Left ventricle myocardium superior (tissue), 1 donor: ENCODE measurements at regions not wholly inside any gene's neighbourhood (a gene's known extent, or its start where the extent isn't known, plus 50 kb on each side); places are given as distances from the start of the nearest gene placed in this dataset.
"Not testable (repeated sequence)": the region's sequence is repeated elsewhere in the genome, so short reads cannot be mapped to it uniquely, and the experiment has no call there.

Experiments
- ATAC-seq: fragments of 200-7000 bp; cut with Tn5 transposase; one replicate; pipeline ENCODE4 v1.9.1; 2020; ENCODE audit warnings: mild to moderate bottlenecking, moderate library complexity
- DNase-seq: peaks from one replicate; pipeline ENCODE4 v3.0.0-alpha.2; 2020
- intact Hi-C: fragments of 100-400 bp; cut with micrococcal nuclease; formaldehyde crosslinking; loops from one replicate; pipeline ENCODE4 v1.11.0; 2022
- donor health status: DM: no; HTN: yes; CAD: no; lungs with severe emphysema.

DNA sequence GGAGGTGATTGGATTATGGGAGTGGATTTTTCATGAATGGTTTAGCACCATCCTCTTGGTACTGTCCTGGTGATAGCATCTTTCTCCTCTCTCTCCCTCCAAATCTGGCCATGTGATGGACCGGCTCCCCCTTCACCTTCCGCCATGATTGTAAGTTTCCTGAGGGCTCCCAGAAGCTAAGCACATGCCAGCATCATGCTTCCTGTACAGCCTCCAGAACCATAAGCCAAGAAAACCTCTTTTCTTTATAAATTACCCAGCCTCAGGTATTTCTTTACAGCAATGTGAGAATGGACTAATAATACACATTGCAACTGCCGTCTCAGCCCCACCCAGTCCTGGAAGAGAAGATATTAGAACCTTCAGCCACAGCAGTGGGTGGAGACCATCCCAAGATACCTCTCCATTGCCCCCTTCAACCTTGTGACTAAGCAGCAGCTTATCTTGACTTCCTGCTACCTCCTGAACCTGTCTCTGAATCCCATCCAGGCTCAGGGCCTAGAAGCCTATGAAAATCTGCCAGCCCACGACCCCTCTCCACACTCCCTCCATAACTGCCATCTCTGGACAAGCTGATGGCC is 81.8 kb upstream of the AGAP1 start:
- intact Hi-C loops = no loop called here
- ATAC-seq = no peak
- DNase-seq = no peak

DNA sequence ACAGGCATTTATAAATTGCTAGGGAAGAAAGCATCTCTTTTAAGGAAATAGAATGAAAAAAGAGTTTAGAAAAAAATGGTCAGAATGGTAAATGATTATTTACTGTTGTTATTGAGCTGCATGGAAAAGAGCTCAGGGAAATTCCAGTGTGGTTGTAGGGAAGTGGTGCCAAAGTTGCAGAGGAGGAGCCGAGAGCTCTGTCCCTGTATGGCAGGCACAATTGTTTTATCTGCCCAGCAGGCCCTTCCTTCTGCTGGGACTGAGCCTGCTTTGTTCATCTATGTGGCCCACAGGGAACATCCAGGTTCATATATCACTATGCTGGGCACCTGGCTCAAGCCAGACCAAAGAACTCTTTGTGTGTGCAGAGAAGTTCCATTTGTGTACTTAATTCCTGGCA is 80.8 kb upstream of the AGAP1 start:
- peak; percentile 70 for ATAC-seq

DNA sequence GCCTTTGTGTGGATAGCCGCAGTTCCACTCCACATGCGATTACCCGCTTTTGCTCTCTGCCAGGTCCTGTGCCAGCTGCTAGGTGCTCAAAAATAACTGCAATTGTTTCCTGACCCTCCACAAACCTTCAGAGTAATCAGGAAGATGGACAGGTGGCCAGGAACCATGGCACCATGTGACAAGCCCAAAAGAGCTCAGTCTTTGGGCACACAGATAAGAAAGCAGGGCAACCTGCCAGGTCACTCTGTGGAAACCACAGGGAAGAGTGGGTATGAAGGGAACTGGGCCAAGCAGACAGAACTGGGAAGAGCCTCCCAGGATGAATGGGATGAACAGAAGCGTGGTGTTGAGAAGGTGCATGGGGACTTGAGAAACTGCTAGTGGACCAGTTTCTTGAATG is 79.4 kb upstream of the AGAP1 start:
- ATAC-seq (peak; percentile 93), DNase-seq (peak; percentile 83)
- intact Hi-C loops = no loop called here

More for the DNA sequence above, 80.8 kb upstream of the AGAP1 start:
- no peak for DNase-seq
- intact Hi-C loops = no loop called here

DNA sequence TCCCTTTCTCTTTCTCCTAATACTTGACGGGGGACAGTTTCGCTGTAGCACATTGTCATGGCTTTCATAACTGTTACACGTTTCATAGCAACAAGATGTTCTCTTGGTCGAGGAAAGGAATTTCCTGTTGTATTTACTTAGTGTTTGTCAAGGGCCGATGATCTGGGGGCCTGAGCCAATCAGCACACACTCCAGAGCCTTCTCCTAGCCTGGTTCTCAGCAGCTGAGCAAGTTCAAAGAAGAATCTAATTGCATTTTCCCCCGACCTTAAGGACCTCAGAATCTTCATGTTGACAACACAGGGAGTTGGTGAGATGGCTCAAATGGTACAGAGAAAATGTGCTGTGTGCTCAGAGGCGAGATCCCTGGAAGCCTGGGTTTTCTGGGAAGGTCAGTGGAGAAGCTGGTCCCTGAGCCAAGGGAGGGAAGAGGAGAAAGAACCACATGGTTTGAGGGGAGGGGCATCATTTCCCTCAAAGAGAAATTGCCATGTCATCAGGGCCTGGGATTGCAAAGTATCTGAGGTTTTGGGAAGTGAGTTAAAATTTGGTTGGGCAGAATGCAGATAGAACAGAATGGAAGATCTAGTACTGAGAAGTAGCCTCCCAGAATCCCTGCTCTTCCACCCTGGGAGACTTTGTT is 76.9 kb upstream of the AGAP1 start:
- ATAC-seq = no peak
- intact Hi-C loops = no loop called here
- DNase-seq = no peak

DNA sequence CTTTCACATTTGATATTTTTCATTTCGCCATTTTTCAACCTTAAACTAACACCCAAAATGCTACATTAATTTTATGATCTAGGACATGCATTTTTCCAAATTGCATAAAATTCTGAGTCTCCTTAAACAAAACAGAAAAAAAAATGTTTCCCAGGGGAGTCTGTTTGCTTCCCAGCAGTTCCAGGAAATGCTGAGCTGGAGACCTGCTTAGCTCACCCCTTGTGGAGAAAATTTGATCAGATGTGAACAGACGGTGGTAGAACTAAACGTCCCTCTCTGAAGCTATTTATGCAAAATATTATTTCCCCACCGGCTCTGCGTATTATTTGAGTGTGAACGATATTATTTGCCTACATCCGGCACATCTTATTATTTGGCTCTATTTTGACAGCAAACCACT is 74.9 kb upstream of the AGAP1 start:
- DNase-seq (no peak), ATAC-seq (no peak)
- intact Hi-C loops = no loop called here

DNA sequence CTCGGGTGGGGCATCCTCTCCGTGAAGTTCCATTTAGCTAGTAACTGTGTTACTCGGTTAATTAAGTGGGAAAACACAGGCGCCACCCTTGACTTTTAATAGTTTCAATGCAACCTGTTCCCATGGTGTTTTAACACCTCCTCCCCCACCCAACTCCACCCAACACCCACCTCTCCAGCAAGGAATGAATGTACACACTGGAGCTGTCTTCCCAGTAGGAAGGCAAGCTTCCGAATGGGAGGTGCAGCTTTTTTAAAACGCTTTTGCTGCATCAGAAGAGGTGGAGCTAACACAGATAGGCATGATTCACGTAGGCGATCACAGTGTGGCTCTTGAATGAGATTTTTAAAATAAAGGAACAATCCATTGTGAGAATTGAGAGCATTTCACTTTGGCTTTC is 73.8 kb upstream of the AGAP1 start:
- ATAC-seq (no peak), DNase-seq (no peak)
- intact Hi-C loops = no loop called here

DNA sequence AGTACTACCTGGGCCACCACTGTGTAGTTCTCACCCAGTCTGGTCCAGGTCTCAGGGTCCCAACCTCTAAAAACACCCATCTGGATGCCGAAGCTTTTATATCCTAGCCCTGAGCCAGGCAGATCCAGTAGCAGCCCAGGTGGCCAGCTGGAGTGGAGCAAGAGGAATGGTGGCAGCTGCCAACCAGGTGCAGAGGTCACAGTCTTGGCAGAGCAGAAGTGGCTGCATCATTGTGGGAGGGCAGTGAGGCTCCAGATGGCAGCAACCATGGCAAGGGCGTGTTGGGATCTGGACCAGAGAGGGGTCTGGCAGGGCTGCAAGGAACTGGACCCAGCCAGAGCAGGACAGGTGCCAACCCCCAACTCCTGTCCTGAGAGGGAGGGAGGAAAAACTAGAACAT is 72.2 kb upstream of the AGAP1 start:
- ATAC-seq (peak; percentile 93), DNase-seq (peak; percentile 59)
- intact Hi-C loops = no loop called here

DNA sequence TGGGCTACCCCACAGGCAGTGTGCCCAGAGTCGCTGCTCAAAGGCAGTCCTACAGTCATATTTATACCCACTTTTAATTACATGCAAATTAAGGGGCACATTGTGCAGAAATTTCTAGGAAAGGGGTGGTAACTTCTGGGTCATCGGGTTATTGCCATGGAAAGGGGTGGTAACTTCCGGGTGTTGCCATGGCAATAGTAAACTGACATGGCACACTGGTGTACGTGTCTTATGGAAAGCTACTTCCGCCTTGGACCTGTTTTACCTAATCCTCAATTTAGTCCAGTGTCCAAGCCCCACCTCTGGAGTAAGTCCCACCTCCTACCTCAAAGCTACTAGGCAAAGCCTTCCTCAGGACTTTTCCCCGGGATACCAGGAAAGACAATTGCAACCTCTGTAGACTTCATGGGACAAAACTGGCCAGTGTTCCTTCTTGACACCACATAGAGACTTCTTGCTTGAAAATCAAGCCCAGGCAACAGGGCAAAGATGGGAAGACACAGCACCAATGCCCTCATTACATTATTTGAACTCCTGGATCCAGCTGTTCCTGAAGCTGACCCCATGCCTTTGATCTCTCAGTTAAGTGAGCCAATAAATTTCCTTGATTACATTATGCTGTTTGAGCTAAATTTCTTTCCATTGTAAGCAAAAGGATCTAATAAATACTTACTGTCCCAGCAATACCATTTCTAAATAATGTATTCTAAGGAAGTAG is 63.3 kb upstream of the AGAP1 start:
- no peak for DNase-seq
- ATAC-seq = no peak
- intact Hi-C loops = no loop called here

DNA sequence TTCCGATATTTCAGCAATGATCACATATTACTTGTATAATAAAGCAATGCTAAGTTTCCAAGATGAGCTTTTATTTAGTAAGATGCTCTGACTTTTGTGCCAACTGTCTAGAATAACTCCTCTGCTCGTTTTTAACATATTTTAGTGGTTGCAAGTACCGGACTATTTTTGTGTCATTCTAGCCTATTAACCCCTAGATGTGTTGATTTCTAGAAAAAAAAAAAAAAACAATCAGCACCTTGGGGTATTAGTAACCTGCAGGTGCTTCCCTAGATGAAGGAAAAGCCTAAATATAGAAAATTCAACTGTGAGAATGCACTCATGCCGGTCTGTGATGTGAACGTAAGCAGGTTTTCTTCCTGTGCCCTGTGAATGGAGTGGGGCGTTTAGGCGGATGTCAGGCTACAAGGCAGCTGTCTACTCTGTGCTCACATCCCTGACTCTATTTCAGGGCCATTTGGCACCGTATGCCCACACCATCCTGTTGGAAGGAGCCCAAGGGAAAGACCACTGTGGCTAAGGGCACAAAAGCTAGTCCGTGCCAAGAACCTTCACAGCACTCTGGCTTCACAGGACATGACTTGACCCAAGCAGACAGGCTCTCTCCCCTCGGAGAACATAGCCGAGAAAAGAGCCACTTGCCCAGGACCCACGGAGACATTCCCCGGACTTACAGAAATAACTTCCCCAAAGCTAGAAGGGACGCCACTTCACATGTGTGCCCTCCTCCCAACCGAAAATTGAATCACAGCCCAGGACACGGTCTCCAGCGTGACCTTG is 60.9 kb upstream of the AGAP1 start:
- ATAC-seq (peak; percentile 84), DNase-seq (peak; percentile 36)
- intact Hi-C loops = no loop called here

DNA sequence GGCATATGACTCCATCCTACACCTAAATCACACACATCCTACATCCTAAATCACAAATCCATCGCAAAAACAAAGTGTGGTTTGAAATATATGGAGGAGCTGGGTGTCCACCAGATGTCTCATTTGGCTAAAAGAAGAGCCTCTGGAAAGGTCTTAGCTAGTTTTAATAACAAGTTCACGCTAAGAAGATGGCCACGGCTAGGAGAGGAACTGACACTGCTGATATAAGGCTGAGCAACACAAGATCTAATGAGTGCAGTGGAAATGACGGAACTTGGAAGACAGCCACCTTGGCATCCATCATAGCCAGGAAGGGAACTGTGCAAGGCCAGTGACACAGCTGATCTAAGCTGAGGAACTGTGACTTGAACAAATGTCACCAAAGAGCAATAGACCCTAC is 60.0 kb upstream of the AGAP1 start:
- ATAC-seq (peak; percentile 94), DNase-seq (peak; percentile 48)
- intact Hi-C loops = no loop called here

DNA sequence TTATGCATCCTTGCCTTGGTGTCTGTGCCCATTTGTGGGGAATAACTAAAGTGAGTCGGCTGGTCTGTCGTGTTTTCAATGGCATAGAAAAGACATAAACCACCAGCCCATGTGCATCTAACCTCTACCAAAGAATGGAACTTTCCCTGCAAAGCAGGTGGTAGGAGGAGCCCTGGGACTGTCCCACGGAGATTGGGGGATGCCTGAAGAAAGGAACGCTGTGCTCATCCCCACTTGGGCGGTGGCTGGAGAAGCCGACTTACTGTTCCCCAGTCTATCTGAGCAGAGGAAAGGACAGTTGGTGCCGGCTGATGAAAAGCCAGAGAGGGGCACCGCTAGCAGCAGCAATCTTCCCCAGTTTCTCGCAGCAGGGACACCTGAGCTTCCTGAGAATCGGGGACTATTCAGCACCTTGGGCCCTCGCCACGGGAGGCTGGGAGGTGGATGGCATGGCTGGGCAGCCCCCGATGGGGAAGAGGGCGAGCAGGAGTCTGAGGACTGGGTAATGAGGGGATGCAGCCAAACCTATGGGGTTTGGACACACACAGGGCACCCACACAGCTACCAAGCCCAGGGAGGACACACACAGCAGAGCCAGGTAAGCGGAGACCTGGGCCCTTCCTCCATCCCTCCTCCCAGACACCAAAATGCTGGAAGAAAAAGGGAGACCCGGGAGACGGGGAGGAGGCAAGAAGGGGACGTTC is 53.7 kb upstream of the AGAP1 start:
- ATAC-seq (no peak), DNase-seq (no peak)
- intact Hi-C loops = no loop called here

DNA sequence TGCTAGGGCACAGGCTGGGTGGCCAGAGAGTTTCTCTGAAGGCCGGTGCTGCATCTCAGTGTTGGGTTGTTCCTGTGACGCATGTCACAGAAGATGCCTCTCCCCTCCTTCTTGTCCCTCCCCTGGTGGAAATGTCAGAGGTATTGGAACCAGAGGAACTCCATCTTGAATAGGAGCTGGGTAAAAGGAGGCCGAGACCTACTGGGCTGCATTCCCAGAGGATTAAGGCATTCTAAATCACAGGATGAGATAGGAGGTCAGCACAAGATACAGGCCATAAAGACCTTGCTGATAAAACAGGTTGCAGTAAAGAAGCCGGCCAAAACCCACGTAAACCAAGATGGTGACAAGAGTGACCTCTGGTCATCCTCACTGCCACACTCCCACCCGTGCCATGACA is 50.3 kb upstream of the AGAP1 start:
- ATAC-seq, DNase-seq, intact Hi-C loops: not testable (repeated sequence)
